ENCODE measurements at regions not wholly inside any gene's neighbourhood (a gene's known extent, or its start where the extent isn't known, plus 50 kb on each side); places are given as distances from the start of the nearest gene placed in this dataset.

DNA sequence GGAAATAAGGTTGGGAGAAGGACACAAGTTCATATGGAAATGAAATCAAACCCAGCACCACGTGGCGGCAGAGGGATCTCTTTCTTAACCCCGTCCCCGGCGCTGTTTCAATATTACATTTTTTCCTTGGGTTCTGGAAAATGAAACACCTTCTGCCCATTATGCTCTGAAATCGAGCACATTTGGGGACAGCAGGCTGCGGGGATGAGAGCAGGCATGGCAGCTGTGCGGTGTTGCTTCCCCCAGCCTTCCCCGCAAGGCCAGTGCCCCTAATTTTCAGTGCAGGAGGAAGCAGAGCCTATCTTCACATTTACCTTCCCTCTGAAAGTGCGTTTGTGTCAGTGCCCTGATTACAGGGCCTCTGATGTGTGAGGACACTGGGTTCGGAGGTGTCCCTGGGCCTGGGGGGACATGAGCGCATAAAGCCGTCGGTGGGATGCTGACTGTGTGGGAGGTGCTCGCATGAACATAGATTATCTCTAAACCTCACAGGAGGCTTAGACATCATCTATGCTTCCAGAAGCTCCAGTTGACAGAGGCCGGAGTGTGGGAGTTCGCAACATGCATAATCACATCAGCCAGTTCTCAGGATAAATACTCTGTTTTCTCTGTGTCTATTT is 921.3 kb downstream of the BRD1 start:
- no peak for DNase-seq (ENCODE audit: low spot score)

DNA sequence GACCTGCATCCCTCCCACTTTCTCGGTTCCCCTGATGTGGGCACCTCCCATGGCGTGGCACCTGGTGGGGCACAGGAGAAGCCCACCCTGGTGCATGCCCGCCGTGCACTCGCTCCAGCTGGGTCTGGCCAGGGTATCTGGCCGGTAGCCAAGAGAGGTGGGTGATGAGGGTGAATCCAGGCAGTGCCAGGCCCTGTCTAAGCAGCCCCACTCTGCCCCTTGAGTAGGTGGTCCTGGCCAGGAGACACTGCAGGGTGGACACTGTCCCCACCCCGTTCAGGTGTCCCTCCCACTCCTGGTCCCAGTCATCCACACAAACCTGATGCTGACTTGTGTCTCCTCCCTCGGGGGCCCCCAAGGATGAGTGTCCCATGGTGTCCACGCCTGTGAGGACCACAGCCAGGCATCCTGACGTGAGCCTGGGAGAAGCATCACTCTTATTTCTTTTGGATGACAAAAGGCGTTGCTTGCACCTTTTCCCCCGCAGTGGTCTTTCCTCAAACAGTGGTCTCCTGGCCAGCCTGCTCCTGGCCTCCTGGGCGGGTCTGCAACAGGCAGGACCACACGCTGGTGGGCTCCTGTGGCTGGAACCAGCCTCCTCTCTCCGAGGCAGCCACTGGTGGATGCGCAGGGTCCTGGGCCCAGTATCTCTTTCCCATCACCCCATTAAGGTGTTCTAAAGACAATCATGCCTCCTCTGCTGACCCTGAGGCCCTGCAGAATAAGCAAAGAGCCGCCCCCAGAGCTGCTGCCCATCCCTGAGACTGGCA is 922.3 kb downstream of the BRD1 start:
- DNase-seq (ENCODE audit: low spot score) = no peak

DNA sequence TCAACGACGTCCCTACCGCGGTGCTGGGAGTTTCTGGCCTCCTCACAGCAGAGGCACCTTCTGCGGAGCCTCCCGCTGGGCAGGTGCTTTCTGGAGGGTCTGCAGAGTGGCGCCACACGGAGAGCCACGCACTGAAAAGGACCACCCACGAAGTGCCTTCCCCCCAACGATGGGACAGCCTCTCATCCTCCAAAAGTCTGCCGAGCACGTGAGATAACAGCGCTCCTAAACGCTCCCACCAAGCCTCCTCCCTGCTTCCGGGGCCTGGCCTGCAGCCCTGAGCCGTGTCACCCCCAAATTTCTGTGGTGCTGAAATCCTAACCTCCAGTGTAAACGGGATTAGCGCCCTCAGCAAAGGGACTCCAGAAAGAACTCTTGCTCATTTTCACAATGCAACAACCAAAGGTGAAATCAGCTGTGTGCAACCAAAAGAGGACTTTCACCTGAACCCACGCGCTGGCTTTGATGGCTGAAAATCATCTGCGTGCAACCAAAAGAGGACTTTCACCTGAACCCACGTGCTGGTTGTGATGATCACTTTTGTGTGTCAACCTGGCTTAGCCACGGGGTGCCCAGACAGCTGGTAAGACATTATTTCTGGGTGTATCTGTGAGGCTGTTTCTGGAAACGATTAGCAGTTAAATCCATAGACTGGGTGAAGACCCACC is 924.6 kb downstream of the BRD1 start:
- no peak for DNase-seq (ENCODE audit: low spot score)

DNA sequence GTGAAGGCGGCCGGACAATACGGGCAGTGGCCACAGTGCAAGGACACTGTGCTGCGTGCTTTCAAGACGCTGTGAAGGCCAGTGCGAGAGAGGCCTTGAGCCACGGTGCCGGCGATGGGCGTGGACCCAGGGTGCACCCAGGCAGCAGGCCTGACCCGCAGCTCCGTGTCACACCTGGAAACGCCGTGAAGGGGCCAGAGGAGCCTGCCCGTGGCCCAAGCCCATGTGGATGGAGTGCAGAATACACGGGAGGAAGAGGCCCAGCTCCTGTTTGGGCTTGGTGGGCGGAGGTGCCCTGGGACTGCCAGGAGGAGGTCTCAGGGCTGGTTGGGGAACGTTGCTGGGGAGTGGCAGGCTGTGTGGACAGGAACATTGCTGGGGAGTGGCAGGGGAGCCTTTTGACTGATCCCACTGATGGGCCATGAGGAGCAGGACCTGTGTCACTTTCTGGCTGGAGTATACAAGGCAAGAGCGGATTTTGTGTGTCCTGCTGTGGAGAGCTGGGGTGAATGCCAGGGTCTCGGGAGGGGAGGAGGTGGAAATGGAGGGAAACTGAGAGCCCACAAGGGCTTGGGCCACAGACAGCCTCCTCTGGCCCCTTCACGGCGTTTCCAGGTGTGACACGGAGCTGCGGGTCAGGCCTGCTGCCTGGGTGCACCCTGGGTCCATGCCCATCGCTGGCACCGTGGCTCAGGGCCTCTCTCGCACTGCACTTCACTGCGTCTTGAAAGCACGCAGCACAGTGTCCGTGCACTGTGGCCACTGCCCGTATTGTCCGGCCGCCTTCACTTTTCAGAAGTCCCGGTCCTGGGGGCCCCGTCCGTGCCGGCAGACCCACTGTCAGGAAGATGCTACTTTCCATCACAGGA is 925.4 kb downstream of the BRD1 start:
- DNase-seq (ENCODE audit: low spot score) = no peak

DNA sequence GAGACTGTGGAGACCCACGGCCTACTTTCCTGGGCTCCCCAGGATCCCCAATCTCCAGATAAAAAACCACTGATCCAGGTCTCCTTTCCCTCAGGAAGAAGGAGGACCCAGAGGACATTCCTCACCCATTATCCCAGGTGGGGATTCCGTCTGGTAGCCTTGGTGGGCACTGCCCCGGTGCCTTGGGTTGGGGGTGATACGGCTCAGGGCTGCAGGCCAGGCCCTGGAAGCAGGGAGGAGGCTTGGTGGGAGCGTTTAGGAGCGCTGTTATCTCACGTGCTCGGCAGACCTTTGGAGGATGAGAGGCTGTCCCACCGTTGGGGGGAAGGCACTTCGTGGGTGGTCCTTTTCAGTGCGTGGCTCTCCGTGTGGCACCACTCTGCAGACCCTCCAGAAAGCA is 926.3 kb downstream of the BRD1 start:
- DNase-seq (ENCODE audit: low spot score) = no peak

DNA sequence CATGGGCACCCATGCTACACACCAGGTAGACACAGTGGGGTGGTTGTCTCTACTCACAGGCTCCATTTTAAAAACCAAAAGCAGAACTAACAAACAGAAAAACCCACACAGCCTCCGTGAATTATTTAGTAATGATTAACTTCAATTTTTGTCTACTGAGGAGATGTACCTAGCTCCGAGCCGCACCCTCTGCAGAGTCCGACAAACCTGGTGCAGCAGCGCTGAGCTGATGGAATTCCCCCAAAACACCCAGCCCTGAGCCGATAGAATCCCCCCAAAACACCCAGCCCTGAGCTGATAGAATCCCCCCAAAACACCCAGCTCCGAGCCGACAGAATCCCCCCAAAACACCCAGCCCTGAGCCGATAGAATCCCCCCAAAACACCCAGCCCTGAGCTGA is 927.0 kb downstream of the BRD1 start:
- DNase-seq (ENCODE audit: low spot score) = no peak

DNA sequence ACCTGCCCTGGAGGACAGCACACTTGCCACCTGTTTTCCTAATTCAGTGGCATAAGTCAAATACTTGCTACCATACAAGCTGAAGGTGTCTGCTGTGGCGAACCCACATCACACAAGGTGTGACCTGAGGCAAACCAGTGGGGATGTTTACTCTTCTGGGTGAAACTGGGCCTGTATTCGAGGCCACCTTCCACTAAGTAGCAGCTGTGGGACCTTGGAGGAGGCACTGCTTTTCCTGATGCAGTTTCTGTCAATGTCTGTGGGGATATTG is 927.4 kb downstream of the BRD1 start:
- no peak for DNase-seq (ENCODE audit: low spot score)

DNA sequence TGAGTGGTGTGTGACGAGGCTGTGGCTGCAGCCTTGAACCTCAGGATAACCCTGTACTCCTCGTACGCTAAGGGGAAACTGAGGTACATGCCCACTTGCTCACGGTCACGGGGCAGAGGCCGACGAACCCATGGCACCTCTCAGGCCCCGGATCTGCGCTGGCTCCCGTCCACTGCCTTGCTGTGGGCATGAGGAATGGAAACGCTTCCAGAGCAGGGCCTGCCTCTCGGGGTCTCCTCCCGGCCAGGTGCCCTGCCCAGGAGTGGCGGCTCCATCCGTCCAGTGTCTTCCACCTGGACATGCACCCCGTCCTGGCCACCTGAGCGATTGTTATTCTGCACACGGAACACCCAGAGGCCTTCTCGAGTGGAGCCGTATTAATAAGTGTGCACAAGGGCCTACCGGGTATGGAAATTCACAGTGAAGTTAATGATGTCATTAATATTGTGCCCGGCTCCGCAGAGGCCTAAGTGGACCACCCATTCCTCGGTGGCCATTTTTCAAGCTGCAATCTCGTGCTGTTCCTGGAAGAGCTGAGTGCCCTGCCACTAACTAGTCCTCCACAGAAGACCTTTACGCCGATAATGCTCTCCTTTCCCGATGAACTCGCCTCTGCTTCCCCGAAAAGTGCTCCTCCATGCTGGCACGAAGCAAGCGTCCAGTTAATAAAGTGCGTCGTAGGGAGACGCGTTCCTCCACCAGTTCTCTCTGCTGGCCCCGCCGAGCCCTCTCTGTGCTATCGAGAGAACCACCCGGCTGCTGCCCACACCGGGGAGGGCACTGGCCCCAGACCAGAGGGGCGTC is 927.9 kb downstream of the BRD1 start:
- no peak for DNase-seq (ENCODE audit: low spot score)

DNA sequence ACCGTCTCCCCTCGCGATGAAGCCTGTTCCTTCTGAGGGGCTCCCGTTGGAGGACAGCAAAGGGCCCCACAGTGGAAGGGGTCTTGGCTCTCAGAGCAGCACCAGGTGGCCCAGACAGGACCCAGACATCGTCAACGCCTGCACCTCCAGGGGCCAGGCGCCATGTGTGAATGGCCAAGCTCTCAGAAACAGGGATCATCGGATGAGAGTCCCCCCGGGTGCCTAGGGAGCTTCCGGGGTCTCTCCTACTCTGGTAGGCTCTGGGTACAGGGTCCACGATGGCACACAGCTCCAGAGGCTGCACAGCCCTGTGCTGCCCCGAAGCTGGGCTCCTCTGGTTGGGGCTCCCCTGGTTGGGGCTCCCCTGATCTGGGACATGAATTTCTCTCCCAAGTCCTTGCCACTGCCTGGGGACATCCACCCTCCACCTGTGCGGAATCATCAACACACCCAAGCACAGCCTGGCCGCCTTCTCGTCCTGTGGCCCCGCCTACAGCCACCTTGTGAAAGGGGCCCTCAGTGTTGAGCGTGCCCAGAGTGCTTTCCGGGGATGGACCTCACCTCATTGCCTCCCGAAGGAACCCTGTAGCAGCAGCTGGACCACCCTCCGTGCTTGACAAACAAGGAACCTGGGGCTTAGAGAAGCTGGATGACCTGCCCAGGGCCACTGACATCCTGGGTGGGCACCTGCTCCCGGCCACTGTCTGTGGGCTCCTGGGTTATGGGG is 929.0 kb downstream of the BRD1 start:
- DNase-seq (ENCODE audit: low spot score) = no peak

DNA sequence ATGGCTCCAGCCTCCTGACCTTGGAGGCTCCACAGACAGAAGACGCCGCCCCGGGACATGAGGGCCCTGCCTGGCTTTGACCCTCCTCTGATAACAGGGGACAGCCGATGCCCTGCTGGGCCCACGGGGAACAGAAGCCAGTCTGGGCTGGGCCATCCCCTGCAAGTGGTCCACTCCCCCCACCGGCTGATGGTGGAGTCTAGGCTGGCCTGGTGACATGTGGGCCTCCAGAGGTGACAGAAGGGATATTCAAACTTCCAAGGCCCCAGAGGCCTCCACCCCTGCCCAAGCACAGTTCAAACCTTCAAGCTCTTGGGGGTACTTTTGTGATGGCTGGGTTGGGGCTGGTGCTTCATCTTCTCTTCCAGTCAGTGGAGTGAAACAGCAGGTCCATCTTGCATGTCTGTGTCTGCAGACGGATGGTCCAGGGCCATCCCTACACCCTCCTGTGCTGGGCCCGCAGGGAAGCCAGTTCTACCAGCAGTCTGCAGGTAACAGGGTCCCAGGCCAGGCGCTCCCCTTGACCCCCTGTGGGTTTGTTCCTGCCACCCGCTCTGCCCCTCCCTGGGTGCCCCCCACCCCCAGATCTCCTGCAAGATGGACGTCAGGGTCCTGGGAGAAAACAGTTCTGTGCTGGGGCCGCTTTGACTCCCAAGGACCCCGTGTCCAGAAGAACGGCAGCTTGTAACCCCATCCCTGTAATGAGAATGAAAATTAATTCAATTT is 929.9 kb downstream of the BRD1 start:
- DNase-seq (ENCODE audit: low spot score) = no peak

DNA sequence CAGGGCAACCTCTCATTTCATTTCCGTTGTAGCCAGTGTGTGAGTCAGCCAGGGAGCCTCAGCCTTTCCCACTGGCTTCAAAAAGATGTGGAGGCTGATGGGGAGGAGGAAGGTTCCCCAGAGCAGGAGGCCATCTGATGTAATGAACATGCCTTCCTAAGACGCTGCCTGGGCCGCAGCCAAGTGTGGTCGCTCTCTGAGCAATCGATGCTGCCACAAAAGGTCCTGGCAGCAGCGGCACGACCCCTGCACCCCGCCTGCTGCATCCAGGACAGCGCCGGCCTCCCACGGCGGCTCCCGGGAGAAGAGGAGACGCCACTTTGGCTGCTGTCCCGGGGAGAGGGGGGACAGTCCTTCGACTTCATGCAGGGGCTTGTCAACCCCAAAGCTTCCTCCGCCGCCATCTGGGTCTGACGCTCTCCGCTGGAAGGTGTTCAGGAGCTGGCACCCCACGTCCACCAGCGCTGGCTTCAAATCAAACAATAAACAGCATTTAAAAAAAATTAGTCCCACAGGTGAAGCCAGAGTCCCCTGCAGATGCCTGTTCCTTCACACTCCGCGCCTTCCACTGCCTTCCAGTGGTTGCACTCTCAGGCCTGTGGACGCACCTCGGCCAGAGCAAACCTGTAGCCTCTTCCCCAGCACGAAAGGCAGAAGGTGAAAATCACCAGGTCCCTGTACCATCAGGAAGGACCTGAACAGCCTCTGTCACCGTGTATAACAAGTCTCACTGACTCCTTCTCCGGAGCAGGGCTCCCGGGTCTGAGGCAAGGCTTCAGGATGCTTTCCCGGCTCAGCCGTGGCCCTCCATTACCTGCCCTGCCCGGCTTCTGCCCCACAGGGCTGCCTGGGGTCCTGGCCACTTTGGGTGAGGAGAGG is 930.7 kb downstream of the BRD1 start:
- no peak for DNase-seq (ENCODE audit: low spot score)

DNA sequence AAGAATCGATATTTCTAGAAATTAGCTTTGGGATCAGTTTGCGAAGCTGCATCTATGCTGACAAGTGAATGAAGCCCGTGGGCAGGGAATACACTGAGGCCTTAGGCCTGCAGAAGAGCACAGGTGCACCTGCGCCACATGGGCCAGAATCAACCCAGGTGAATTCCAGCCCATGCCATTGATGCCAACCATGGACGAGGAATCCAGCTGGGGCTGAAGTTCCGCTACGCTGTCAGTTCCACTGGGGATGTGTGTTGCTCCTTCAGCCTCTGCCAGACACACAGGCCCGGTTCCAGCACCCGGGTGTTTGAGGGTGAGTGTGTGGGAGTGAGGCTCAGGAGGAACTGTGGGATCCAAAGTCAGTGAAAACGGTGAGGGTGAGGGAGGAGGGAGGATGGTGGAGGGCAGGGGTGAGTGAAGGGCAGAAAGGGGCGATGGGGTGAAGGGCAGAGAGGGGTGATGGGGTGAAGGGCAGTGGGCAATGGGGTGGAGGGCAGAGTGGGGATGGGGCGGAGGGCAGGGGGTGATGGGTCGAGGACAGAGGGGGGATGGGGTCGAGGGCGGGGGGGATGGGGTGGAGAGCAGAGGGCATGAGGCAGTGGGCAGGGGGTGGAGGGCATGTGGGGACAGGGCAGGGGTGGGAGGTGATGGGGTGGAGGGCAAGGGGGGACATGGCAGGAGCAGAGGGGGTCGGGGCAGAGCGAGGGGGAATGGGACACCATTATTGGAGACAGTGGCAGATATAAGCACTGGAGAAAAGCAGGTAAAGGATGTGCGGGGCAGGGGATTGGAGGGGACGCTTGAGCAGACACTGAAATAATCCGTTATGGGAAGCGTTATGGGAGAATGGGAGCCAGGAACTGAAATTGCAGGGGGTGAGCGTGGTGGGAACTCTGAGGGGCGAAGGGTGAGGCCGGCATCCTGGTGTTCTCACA is 931.6 kb downstream of the BRD1 start:
- no peak for DNase-seq (ENCODE audit: low spot score)

DNA sequence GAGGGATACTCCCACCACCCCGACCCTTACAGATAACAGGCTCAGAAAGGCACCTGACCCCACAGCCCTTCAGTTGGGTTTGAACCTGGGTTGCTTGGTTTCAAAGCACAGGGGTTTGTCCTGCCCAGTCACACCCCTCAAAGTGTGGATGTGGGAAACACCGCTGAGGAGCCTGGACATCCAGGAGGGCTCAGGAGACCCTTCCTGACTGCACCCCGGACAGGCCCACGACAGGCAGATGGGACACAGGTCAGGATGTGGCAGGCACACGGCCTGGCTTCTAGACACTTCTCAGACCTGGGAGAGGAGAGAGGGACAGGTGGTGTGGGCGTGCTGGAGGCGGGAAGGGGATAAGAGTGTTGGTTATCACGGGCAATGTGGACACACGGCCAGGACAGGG is 932.3 kb downstream of the BRD1 start:
- no peak for DNase-seq (ENCODE audit: low spot score)

DNA sequence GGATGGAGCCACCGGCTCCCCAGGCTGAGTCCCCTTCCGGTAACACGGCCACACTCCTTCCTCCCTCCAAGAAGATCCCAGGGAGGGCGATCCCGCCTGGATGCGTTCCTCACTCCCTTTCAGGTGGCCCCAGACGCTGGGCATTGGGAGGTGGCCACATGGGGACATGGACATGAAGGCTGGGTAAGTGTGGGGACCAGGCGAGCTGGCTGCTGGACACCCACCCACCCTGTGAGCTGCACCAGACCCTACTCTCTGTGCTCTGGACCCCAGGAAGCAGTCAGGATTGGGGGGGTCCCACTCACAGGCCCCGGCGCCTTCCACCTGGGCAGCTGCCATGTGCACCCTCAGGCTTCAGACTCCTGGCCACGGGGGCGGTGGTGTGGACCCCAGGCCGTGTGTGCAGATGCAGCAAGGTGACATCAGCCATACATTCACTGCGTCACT is 932.8 kb downstream of the BRD1 start:
- no peak for DNase-seq (ENCODE audit: low spot score)

DNA sequence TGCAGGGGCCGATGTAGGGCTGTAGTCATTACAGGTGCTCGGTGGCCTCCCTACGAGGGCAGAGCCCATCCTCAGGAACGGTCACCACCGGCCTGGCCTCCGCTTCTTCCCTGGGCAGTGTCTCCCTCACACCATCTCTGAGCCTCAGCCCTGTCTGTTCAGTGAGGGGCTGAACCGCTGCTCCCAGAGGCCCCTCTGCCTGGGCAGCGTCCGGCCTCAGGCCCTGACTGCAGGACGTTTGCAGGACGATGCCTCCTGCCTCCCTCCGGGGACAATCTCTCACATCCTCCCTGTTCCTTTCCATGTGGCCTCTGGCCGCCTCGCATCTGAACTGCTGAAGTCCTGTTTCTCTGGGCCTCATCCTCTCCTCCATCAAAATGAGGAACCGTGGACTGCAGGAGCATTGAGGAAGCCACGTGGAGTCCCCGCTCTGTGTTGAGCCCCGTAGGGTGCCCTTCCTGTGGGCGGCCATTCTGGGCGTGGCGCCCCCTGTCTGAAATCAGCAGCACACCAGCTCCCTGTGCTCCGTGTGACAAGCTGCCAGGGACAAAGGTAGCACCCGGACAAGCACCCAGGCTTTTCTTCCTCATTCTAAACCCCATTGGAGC is 933.5 kb downstream of the BRD1 start:
- DNase-seq (ENCODE audit: low spot score) = no peak

DNA sequence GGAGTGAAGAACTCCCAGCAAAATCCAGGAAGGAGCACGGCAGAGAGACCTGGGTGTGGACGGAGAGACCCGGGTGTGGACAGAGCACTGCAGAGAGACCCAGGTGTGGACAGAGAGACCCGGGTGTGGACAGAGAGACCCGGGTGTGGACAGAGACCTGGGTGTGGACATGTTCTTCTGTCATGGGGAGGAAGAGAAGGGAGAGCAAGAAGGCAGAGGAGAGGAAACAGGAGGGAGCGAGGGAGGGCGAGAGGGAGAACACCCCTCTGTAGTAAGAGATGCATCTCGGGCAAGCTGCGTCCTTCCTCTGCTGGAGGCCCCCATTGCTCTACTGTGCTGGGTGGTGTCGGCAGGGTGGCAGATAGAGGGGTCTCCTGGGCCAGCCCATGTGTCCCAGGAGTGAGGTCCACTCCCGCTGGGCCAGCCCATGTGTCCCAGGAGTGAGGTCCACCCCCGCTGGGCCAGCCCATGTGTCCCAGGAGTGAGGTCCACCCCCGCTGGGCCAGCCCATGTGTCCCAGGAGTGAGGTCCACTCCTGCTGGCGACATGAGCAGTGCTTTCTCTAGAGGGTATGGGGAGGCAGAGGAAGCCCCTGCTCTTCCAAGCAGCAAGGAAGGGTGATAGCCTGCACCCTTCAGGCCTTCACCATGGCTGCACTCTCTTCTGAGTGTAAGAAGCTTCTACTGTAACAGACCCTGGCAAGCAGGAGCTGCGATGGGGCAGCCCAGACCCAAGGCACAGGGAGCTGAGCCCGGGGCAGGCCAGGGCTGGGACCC is 934.2 kb downstream of the BRD1 start:
- DNase-seq (ENCODE audit: low spot score) = no peak

All from CD4-positive, alpha-beta T cell treated with Interleukin-2 at 100 ng/mL for 4 hours (primary cell).